ENCODE measurements at regions not wholly inside any gene's neighbourhood (a gene's known extent, or its start where the extent isn't known, plus 50 kb on each side); places are given as distances from the start of the nearest gene placed in this dataset.

DNA sequence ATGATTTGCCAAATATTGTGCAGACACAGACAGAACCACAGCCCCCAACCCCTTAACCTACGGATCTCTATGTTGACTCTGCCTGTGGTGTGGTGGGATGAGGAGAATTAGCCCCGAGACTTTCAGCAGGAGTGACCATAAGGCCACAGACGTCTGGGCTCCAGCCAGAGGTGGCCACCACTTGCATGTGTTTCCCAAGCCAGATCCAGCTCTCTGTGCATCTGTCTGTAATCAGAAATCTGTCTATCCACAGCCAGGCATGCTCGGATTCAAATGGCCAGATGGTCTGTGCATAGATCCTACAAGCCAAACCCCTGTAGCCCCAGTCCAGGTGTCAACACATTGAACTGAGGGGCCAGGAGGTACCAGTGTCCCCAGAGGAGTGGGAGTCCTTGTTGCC is 140.6 kb downstream of the SYF2 start:
- in situ Hi-C loops (cut with MboI; ENCODE audit: low sequenced_read_pairs) (no loop called here), dilution Hi-C loops (cut with HindIII; ENCODE audit: low sequenced_read_pairs, unreplicated experiment) (no loop called here), intact Hi-C loops (cut with micrococcal nuclease) (no loop called here)
- Histone ChIP-seq H3K4me2 (ENCODE audit: low read depth, low read length) (no peak overlapping the region), H3K23ac (ENCODE audit: low read depth, low read length) (no peak overlapping the region), H3K56ac (ENCODE audit: extremely low read depth, insufficient read depth, low read length) (no peak overlapping the region), H4K5ac (ENCODE audit: low read depth, low read length) (no peak overlapping the region), H3K27me3 (ENCODE audit: control insufficient read depth, insufficient read depth, low read length) (peaks cover 78% of the 10 kb centered on the region), H4K8ac (ENCODE audit: low read depth in 2 of 2, low read length in 2 of 2) (no peak overlapping the region), H2AK5ac (ENCODE audit: low read depth, low read length) (no peak overlapping the region), H3K36me3 (ENCODE audit: control insufficient read depth, insufficient read depth, low read length) (no peaks in the 10 kb centered on the region), H4K91ac (ENCODE audit: insufficient read depth, low read depth, low read length) (no peak overlapping the region), H2BK15ac (ENCODE audit: low read depth, low read length) (no peak overlapping the region), H3K14ac (replicated peaks; ENCODE audit: low read depth, low read length) (no peak overlapping the region), H2AK9ac (replicated peaks; ENCODE audit: low read depth, low read length, poor library complexity) (no peak overlapping the region), H2BK20ac (ENCODE audit: low read depth, low read length) (no peak overlapping the region), H3K4me3 (ENCODE audit: insufficient read depth, low read depth, low read length) (no peak overlapping the region), H4K20me1 (ENCODE audit: insufficient read depth, low read length) (no peaks in the 10 kb centered on the region), H3K4me1 (ENCODE audit: control insufficient read depth, insufficient read depth, low read length) (no peaks in the 10 kb centered on the region), H2BK5ac (ENCODE audit: low read depth, low read length, poor library complexity, severe bottlenecking) (no peak overlapping the region), H3K18ac (ENCODE audit: low read depth, low read length) (no peak overlapping the region), H3K9me1 (ENCODE audit: insufficient read depth, low read length) (no peaks in the 10 kb centered on the region), H3K27ac (ENCODE audit: insufficient read depth, low read length) (no peak overlapping the region), H2AFZ (replicated peaks; ENCODE audit: low read length, poor library complexity) (no peak overlapping the region), H3K9ac (ENCODE audit: low read depth, low read length) (no peak overlapping the region), H2BK120ac (ENCODE audit: low read depth, low read length) (no peak overlapping the region), H3K4ac (ENCODE audit: low read depth, low read length) (no peak overlapping the region), H3K9me3 (ENCODE audit: control insufficient read depth, insufficient read depth, low read length) (peaks cover 14% of the 10 kb centered on the region), H3K79me1 (ENCODE audit: low read depth in 1 of 2, low read length in 2 of 2) (no peaks in the 10 kb centered on the region)
- DNase-seq, result no peak
- ChIA-PET POLR2A (ENCODE audit: unreplicated experiment) (interaction anchor here (0.7 kb wide), 1 partner anchor 11 kb away, joined by 15 read pairs; no protein-coding TSS in a partner anchor), CTCF (no interaction called here)
- ATAC-seq (ENCODE audit: low read depth), result no peak
- no peak for TF ChIP-seq CHD1 (IDR thresholded peaks at IDR 0.05; ENCODE audit: low read depth, low read length)
- TF ChIP-seq, protein P1, sequence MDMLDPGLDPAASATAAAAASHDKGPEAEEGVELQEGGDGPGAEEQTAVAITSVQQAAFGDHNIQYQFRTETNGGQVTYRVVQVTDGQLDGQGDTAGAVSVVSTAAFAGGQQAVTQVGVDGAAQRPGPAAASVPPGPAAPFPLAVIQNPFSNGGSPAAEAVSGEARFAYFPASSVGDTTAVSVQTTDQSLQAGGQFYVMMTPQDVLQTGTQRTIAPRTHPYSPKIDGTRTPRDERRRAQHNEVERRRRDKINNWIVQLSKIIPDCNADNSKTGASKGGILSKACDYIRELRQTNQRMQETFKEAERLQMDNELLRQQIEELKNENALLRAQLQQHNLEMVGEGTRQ (IDR thresholded peaks at IDR 0.05; ENCODE audit: low read depth, low read length), result no peak
- no peak for TF ChIP-seq RFX5 (IDR thresholded peaks at IDR 0.05; ENCODE audit: low read depth, low read length)
- no peak for TF ChIP-seq CEBPB (IDR thresholded peaks at IDR 0.05; ENCODE audit: low read depth, low read length)
- TF ChIP-seq MXI1 (IDR thresholded peaks at IDR 0.05; ENCODE audit: borderline replicate concordance, low read depth, low read length), result no peak
- no peak for TF ChIP-seq NFE2L2 (IDR thresholded peaks at IDR 0.05; ENCODE audit: low read depth, low read length)
- no peak for TF ChIP-seq BHLHE40 (IDR thresholded peaks at IDR 0.05; ENCODE audit: low read depth, low read length)
- TF ChIP-seq MAZ (IDR thresholded peaks at IDR 0.05; ENCODE audit: borderline replicate concordance, low read depth, low read length), result no peak
- TF ChIP-seq RAD21 (IDR thresholded peaks at IDR 0.05; ENCODE audit: low read length), result no peak
- TF ChIP-seq, protein P2, sequence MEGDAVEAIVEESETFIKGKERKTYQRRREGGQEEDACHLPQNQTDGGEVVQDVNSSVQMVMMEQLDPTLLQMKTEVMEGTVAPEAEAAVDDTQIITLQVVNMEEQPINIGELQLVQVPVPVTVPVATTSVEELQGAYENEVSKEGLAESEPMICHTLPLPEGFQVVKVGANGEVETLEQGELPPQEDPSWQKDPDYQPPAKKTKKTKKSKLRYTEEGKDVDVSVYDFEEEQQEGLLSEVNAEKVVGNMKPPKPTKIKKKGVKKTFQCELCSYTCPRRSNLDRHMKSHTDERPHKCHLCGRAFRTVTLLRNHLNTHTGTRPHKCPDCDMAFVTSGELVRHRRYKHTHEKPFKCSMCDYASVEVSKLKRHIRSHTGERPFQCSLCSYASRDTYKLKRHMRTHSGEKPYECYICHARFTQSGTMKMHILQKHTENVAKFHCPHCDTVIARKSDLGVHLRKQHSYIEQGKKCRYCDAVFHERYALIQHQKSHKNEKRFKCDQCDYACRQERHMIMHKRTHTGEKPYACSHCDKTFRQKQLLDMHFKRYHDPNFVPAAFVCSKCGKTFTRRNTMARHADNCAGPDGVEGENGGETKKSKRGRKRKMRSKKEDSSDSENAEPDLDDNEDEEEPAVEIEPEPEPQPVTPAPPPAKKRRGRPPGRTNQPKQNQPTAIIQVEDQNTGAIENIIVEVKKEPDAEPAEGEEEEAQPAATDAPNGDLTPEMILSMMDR (conservative IDR thresholded peaks at IDR 0.05; ENCODE audit: low read depth, low read length), result no peak
- TF ChIP-seq, protein P3, sequence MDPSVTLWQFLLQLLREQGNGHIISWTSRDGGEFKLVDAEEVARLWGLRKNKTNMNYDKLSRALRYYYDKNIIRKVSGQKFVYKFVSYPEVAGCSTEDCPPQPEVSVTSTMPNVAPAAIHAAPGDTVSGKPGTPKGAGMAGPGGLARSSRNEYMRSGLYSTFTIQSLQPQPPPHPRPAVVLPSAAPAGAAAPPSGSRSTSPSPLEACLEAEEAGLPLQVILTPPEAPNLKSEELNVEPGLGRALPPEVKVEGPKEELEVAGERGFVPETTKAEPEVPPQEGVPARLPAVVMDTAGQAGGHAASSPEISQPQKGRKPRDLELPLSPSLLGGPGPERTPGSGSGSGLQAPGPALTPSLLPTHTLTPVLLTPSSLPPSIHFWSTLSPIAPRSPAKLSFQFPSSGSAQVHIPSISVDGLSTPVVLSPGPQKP (IDR thresholded peaks at IDR 0.05; ENCODE audit: borderline replicate concordance, low read depth, low read length), result no peak
- no peak for TF ChIP-seq MAFK (IDR thresholded peaks at IDR 0.05; ENCODE audit: low read depth, low read length)
- TF ChIP-seq RCOR1 (IDR thresholded peaks at IDR 0.05; ENCODE audit: insufficient replicate concordance, low read length), result no peak
- no peak for TF ChIP-seq FOS (IDR thresholded peaks at IDR 0.05; ENCODE audit: low read depth, low read length)
- TF ChIP-seq POLR2A (IDR thresholded peaks at IDR 0.05; ENCODE audit: low read depth, low read length), result no peak
- TF ChIP-seq SMC3 (IDR thresholded peaks at IDR 0.05; ENCODE audit: low read depth, low read length), result no peak
- BruUV-seq (replicated peaks), result no TSS peak
- no CpG with 5 or more reads among the region's 4 CpGs for WGBS, 2 experiments (ENCODE audit: extremely low coverage in 2 of 2, insufficient read length in 1 of 2)

Measured in IMR-90 (cell line).